Brain microvascular endothelial cell (primary cell): ENCODE measurements at regions not wholly inside any gene's neighbourhood (a gene's known extent, or its start where the extent isn't known, plus 50 kb on each side); places are given as distances from the start of the nearest gene placed in this dataset.

Experiments used
- DNase-seq: peaks from one replicate; pipeline ENCODE4 v3.0.0-alpha.2; 2020
- H3K27ac ChIP-seq: fragments of 250-450 bp; sonication (Bioruptor Pico); 2 replicates; pipeline ENCODE4 v1.5.1; 2020; ENCODE audit warnings: mild to moderate bottlenecking, moderate library complexity
- H3K27me3 ChIP-seq: fragments of 250-450 bp; sonication (Bioruptor Pico); replicated peaks from 2 replicates; pipeline ENCODE4 v1.5.1; 2020; ENCODE audit warnings: mild to moderate bottlenecking
- H3K36me3 ChIP-seq: fragments of 250-450 bp; sonication (Bioruptor Pico); replicated peaks from 2 replicates; pipeline ENCODE4 v1.5.1; 2020; ENCODE audit warnings: mild to moderate bottlenecking
- H3K4me3 ChIP-seq: 2 replicates; pipeline ENCODE4 v1.5.1; 2011; ENCODE audit warnings: low read depth, mild to moderate bottlenecking, control low read depth, low read length, moderate library complexity
- CTCF ChIP-seq: IDR thresholded peaks from 2 replicates; pipeline ENCODE4 v1.5.1; 2011; ENCODE audit warnings: low read depth, mild to moderate bottlenecking, moderate library complexity, low read length, control low read depth, inconsistent platforms; ENCODE audit errors: missing control alignments
- in situ Hi-C: cut with HindIII; loops from 2 replicates; pipeline ENCODE4 v1.10.0; 2017; ENCODE audit warnings: low sequenced_read_pairs, low pct_ligation_motif_present

- Histone ChIP-seq H3K36me3 (no peaks in the 10 kb centered on the region), H3K27ac (no peak overlapping the region), H3K4me3 (no peak overlapping the region), H3K27me3 (no peaks in the 10 kb centered on the region)
- in situ Hi-C loops: no loop called here
- peak; percentile 26 for TF ChIP-seq CTCF
- DNase-seq: no peak
Measured at GRCh38 chr12:88947486-88948043, 367.3 kb upstream of the KITLG start.

GRCh38 chr12:88946372-88946997 lies 366.2 kb upstream of the KITLG start:
- no peak overlapping the region for H3K27ac ChIP-seq
- in situ Hi-C loops: no loop called here

GRCh38 chr12:88945051-88945732 lies 364.9 kb upstream of the KITLG start:
- DNase-seq: no peak
- Histone ChIP-seq H3K27ac (no peak overlapping the region), H3K4me3 (no peak overlapping the region), H3K36me3 (no peaks in the 10 kb centered on the region), H3K27me3 (no peaks in the 10 kb centered on the region)
- in situ Hi-C loops: no loop called here
- TF ChIP-seq CTCF: no peak

More at GRCh38 chr12:88946372-88946997, 366.2 kb upstream of the KITLG start:
- Histone ChIP-seq H3K36me3 (no peaks in the 10 kb centered on the region), H3K27me3 (no peaks in the 10 kb centered on the region), H3K4me3 (no peak overlapping the region)
- TF ChIP-seq CTCF: peak; percentile 1
- peak; percentile 41 for DNase-seq

GRCh38 chr12:88944397-88944796 lies 364.1 kb upstream of the KITLG start:
- DNase-seq: peak; percentile 37
- in situ Hi-C loops: no loop called here

GRCh38 chr12:88940854-88941253 lies 360.6 kb upstream of the KITLG start:
- TF ChIP-seq CTCF: no peak
- no peaks in the 10 kb centered on the region for H3K36me3 ChIP-seq
- in situ Hi-C loops: no loop called here
- no peak overlapping the region for H3K27ac ChIP-seq
- no peak overlapping the region for H3K4me3 ChIP-seq
- DNase-seq: no peak
- H3K27me3 ChIP-seq: no peaks in the 10 kb centered on the region

More at GRCh38 chr12:88944397-88944796, 364.1 kb upstream of the KITLG start:
- Histone ChIP-seq H3K27ac (no peak overlapping the region), H3K4me3 (no peak overlapping the region), H3K36me3 (no peaks in the 10 kb centered on the region), H3K27me3 (no peaks in the 10 kb centered on the region)
- TF ChIP-seq CTCF: no peak
